BJ (cell line): ENCODE measurements at regions not wholly inside any gene's neighbourhood (a gene's known extent, or its start where the extent isn't known, plus 50 kb on each side); places are given as distances from the start of the nearest gene placed in this dataset.

ENCODE experiments used
- CTCF ChIA-PET: fragments of 350-600 bp; formaldehyde crosslinking; extraction: SDS; loops from one replicate; lab custom pipeline; 2021; ENCODE audit warnings: antibody characterized with exemption, inconsistent platforms; lab: Yijun Ruan, JAX
- POLR2A ChIA-PET: fragments of 300-600 bp; sonication (Branson Sonifier 250); formaldehyde crosslinking; extraction: SDS; loops from one replicate; lab custom pipeline; 2021; ENCODE audit warnings: antibody characterized with exemption; lab: Charles Lee
- DNase-seq: peaks from one replicate; pipeline ENCODE4 v3.0.0-alpha.2; 2011; ENCODE audit warnings: low read depth
- H3K27me3 ChIP-seq: 2 replicates; pipeline ENCODE4 v1.6.0; 2011; ENCODE audit warnings: low read length; ENCODE audit not compliant: control insufficient read depth, insufficient read depth
- H3K36me3 ChIP-seq: 2 replicates; pipeline ENCODE4 v1.5.1; 2011; ENCODE audit warnings: low read length; ENCODE audit not compliant: control insufficient read depth, insufficient read depth
- H3K4me3 ChIP-seq: 2 replicates; pipeline ENCODE4 v1.5.1; 2011; ENCODE audit warnings: low read depth, mild to moderate bottlenecking, control low read depth, low read length
- CTCF ChIP-seq: IDR thresholded peaks from 2 replicates; pipeline ENCODE4 v1.5.1; 2011; ENCODE audit warnings: low read depth, mild to moderate bottlenecking, control low read depth, inconsistent platforms, low read length, moderate library complexity; ENCODE audit not compliant: insufficient read depth

DNA sequence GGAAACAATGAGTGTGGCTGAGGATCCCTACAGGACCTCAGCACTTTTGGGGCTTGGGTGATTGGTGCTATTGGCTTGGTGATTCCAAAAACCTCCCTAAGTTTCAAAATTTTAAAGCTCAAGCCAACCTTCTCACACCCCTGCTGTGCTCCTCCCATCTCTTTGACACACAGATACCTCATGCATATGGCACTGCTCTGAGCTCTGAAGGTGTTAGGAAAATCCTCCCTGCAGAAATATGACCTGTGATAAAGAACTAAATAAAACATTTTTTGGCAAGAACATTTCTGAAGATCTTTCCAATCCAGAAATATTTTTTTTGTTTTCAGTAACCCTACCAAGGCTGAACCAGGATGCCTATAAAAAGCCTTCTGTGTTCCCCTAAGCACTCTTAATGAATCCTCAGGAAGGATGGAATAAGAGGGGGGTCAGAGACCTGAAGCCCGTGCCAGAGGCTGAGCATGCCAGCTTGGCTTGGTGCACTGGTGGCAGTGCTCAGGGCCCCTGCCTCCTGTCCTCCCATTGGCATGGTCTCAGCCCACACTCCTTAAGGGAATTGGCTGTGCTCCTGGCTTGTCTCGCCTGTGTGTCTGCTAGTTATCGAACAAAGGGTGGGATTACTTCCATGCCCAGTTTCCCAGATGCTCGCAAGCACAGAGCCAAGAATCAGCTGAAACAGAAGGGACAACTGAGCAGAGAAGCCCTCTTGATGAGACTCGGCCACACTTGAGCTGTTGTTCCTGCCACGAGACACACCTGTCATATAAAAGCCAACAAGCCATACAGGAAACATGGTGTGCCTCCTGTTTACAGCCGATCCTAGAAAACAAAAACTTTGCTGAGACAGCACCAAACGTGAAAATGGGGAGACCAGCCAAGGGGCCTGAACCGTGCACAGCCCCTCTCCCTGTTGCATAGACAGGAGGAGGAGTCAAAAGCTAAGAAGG, 132.7 kb upstream of the EEA1 start:
- Histone ChIP-seq H3K27me3 (peaks cover 5% of the 10 kb centered on the region), H3K4me3 (no peak overlapping the region), H3K36me3 (no peaks in the 10 kb centered on the region)
- TF ChIP-seq CTCF, result no peak
- DNase-seq, result no peak
- ChIA-PET POLR2A (no interaction called here), CTCF (interaction anchor here (0.5 to 0.7 kb wide), 3 partner anchors 8 to 965 kb away, joined by 3 read pairs; no protein-coding TSS in a partner anchor)

DNA sequence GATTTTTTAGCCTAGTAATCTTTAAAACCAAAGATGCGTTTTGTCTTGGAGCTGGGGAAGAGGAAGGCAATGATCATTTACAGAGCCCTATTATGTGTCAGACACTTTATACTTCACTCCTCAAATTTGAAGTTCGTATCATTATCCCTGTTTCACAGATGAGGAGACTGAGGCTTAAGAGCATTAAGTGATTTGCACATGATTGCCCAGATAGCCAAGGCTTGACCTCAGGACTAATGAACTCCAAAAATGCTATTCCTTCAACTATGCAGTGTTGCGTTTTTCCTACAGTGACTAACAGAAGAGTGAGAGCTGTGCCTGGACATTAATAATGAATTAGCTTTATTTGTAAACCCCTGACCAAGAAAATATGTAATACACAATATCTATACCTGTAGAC, 136.8 kb upstream of the EEA1 start:
- DNase-seq, result no peak
- H3K27me3 ChIP-seq, result peaks cover 5% of the 10 kb centered on the region
- ChIA-PET POLR2A (no interaction called here), CTCF (no interaction called here)
- H3K4me3 ChIP-seq, result no peak overlapping the region
- H3K36me3 ChIP-seq, result no peaks in the 10 kb centered on the region
- no peak for TF ChIP-seq CTCF

DNA sequence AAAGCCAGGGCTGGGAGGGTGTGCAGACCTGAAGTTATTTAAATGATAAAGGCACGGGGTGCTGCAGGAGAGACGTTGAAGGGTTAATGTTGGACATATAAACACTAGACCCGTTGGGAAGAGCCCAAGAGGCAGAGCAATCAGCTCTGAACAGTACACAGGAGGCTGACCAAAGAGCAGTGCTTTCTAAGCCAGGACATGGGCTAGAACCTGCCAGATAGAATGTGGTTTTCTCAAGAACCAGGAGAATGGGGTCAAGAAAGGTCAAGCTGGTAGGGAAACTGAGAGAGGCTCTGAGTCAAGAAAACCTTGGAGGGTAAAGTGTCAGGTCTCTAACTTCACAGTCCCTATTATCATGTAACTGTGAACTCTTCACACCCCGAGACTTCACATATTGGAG, 143.2 kb upstream of the EEA1 start:
- Histone ChIP-seq H3K36me3 (no peaks in the 10 kb centered on the region), H3K27me3 (no peaks in the 10 kb centered on the region; the same call in 1 of the 2 replicates), H3K4me3 (no peak overlapping the region)
- no peak for DNase-seq
- TF ChIP-seq CTCF, result no peak
- POLR2A ChIA-PET, result no interaction called here
- CTCF ChIA-PET, result interaction anchor here (0.6 kb wide), 1 partner anchor 1029 kb away, joined by 3 read pairs; no protein-coding TSS in a partner anchor

DNA sequence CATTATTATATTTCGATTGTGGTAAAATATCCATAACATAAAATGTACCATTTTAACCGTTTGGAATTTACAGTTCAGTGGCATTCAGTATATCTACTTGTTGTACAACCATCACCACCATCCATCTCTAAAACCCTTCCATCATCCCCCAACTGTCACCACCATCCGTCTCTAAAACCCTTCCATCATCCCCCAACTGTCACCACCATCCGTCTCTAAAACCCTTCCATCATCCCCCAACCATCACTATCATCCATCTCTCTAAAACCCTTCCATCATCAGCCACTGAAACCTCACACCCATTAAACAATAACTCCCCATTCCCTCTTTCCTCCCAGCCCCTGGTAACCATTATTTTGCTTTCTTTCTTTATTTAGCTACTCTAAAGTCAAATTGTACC, 144.2 kb upstream of the EEA1 start:
- H3K36me3 ChIP-seq, result no peaks in the 10 kb centered on the region
- no peak for DNase-seq
- H3K4me3 ChIP-seq, result no peak overlapping the region
- POLR2A ChIA-PET, result no interaction called here
- no peaks in the 10 kb centered on the region; the same call in 1 of the 2 replicates for H3K27me3 ChIP-seq
- CTCF ChIA-PET, result interaction anchor here (0.6 to 1.0 kb wide), 2 partner anchors 9 to 1028 kb away, joined by 3 read pairs; no protein-coding TSS in a partner anchor
- TF ChIP-seq CTCF, result no peak

DNA sequence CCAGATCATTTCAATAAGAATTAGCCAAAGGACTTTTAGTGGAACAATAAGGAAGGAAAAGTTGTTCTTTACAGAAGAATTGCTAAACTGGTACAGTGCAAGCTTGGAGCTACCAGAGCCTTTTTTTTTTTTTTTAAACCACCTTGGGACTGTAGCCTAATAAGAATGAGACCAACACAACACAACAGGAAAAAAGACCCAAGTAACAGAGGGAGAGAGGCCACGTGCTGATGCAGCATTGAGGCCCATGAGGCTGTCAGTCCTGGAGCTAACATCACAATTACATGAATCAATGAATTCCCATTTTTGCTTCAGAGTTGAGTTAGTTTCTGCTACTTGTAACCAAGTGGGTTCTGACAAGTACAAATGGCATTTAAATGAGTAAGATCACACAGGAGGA, 149.0 kb upstream of the EEA1 start:
- ChIA-PET POLR2A (interaction anchor here (0.7 kb wide), 1 partner anchor 132 kb away, joined by 3 read pairs; no protein-coding TSS in a partner anchor), CTCF (no interaction called here)
- H3K27me3 ChIP-seq, result no peaks in the 10 kb centered on the region; the same call in 1 of the 2 replicates
- TF ChIP-seq CTCF, result no peak
- no peaks in the 10 kb centered on the region for H3K36me3 ChIP-seq
- H3K4me3 ChIP-seq, result no peak overlapping the region
- DNase-seq, result no peak
